GM18508 (cell line): ENCODE measurements at regions not wholly inside any gene's neighbourhood (a gene's known extent, or its start where the extent isn't known, plus 50 kb on each side); places are given as distances from the start of the nearest gene placed in this dataset.

Experiments
- ATAC-seq: cut with Tn5 transposase; IDR thresholded peaks from one replicate; pipeline ENCODE4 v1.9.1; 2021; ENCODE audit warnings: moderate number of reproducible peaks; ENCODE audit not compliant: insufficient read depth, unreplicated experiment

- ATAC-seq, result no peak
Observed at GRCh38 chr14:98947911-98948595, 323.9 kb downstream of the BCL11B start.

DNA sequence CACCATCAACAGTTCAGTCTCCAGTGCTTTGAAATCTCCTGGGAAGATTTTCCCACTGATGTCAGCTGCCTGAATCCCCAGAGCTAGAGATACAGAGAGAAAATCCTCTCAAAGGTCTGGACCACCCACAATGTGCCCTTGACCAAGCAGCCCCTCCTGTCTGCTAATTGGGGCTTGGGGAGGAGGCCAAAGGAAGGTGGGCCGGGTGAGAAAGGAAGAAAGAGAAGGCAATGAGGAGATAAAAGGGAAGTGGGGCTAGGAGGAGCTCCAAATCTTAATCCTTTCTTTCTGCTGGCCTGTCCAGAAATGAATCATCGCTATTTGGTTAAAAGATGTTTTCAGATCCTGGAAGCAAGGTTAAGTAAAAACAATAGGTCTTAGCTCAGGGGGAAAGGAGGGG, 322.9 kb downstream of the BCL11B start:
- no peak for ATAC-seq

- no peak for ATAC-seq
Observed at GRCh38 chr14:98949481-98950135, 322.4 kb downstream of the BCL11B start.

GRCh38 chr14:98950353-98950895, 321.6 kb downstream of the BCL11B start:
- no peak for ATAC-seq

DNA sequence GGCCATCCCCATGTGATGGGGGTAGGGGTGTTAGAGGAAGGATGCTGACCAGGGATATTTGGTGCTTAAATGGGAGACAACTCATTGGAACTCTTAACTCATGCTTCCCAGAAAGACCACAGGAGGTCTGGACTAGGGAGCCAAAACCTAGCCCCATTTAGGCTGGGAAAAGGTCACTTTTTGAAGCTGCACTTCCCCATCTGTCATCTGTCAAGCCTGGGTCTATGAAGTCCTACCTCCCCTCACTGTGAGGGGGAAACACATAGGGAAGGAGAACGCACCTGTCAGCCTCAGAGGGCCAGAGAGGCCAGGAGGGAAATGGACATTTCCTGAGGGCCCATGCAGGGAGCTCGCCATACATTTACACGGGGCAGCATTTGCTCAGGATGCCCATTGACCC, 321.0 kb downstream of the BCL11B start:
- no peak for ATAC-seq

GRCh38 chr14:98951521-98952152, 320.4 kb downstream of the BCL11B start:
- ATAC-seq, result no peak

- ATAC-seq, result no peak
Observed at GRCh38 chr14:98952593-98953350, 319.2 kb downstream of the BCL11B start.

- ATAC-seq, result no peak
Observed at GRCh38 chr14:98953551-98954348, 318.2 kb downstream of the BCL11B start.

DNA sequence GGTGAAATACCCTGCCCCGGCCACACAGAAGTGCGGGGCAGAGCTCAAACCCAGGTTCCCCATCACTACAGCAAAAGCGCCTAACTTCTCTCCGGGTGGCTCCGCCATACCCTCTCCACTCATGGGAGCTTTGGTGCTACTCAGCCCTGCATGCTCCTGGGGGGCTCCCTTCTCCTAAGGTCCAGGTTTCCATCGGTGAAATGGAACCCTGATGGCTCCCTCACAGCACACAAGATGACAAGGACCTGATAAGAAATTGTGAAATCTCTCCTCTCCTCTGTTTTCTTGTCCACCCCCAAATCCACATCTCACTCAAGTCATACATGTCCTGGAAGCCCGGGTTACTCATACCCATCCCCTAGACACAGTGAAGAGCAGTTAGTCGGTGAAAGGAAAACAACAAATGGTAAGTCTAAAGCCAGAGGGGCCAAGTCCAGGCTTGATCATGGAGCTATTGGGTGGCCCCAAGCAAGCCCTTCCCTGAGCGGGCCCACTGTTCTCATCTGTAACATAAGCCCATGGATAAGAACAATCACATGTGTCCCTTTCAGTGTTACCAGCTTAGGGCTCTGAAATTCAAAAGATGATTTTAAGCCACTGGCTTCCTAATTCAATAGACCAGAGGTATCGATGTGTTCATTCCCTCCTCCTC, 317.5 kb downstream of the BCL11B start:
- no peak for ATAC-seq

- no peak for ATAC-seq
Observed at GRCh38 chr14:98955036-98955740, 316.8 kb downstream of the BCL11B start.

DNA sequence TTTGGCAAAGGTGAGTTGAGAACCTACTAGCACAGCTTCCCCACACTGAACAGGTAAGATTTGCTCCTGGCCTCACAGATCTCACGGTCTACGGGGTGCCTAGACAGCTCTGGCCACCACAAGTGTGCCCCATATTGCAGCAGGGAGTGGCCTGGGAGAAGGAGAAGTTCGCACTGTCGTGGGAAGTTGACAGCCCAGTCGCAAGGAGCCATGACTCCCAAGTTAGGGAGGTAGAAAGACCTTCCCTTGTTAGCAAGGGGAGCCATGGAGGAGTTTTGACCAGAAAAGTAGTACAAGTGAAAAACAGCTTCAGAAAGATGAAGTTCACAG, 316.3 kb downstream of the BCL11B start:
- no peak for ATAC-seq

DNA sequence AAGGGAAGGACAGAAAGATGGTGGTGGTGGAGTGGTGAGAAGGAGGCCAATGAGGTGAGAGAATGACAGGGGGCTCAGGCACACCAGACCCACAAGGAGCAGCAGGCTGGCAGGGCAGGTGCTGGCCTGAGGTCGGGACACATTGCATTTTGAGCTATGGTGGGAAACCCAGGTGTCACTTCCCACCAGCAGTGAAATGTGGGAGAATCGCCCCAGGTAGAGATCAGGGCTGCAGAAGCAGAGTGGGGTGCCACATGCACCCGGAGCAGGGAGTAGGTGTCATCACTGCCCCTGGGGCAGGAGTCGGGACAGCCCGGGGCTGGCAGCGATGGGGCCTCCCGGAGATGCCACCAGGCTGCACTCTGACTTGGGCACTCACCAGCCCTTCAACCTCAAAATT, 315.8 kb downstream of the BCL11B start:
- no peak for ATAC-seq

DNA sequence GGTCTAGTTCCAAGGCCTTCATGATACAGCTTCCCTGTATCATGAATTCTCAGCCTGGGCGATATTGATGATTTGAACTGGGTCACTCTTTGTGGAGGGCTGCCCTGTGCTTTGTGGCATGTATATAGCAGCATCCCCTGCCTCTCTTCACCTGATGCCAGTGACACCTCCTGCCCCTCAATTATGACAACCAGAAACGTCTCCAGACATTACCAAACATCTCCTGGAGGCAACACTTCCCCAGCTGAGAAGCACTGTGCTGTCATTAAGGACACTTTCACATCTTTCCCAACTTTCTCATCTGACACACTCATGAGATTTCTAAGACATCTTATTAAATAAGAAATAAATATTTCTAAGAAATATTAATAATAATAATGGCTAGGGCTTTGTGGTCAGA, 315.3 kb downstream of the BCL11B start:
- ATAC-seq, result no peak

DNA sequence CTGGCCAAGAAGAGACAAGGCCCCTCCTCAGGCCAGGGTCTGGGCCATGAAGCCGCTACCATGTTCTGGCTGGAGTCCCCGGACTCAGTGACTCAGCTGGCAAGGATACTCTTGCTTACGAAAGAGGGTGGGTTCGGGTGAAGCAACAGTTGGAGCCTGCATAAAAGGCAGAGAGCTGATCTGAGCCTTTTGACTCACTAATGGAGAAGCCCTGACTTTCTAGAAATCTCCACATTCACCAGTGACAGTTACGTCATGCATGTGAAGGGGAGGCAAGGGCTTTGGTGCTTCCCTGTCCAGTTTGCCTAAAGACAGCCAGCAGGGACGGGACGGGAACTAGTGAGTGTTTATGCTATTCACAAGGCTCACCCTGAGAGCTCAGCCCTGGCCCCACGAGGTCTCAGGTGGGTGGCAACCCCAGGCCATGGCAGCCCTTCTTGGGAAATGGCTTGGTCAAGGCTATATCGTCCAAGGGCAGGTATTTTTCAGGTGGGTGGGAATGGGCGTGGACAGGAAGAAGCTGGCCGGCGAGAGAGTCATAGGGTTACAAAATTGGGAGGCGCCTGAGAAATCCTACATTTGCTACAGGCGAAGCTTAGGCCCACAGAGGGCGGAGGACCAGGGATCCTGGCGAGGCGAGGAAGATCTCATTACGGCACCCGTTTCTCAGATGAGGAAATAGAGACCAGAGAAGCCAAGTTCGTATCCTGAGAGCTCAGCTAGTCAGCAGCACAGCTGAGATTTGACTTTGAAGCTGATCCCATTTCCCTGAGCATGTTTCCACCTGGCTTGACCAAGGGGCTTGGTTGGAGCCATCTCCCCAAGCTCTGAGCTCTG, 314.6 kb downstream of the BCL11B start:
- ATAC-seq, result no peak

DNA sequence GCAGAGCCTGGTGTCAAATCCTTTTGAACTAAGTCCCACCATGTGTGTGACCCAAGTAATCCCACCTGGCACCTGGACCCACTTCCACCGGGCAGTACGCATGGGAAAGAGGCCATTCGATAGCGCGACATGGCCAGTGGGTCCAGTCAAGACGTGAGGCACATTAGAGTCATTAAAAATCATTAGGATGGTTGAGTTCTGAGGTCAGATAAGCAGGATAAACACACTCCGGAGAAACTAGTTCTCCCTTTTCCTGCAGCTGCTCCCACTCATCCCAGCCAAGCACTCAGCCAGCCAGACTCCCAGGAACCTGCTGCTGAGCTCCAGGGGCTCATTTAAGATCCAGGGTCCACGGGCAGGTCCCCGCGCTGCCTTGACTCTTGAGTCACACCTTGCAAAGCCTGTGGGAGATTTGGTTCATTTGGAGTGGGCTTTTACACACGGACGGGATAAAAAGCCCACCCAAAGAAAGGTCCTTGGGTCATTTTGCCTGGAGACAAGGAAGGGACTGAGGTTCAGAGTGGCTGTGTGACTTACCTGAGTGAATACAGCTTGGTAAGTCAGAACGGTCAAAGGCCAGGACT, 313.9 kb downstream of the BCL11B start:
- no peak for ATAC-seq

DNA sequence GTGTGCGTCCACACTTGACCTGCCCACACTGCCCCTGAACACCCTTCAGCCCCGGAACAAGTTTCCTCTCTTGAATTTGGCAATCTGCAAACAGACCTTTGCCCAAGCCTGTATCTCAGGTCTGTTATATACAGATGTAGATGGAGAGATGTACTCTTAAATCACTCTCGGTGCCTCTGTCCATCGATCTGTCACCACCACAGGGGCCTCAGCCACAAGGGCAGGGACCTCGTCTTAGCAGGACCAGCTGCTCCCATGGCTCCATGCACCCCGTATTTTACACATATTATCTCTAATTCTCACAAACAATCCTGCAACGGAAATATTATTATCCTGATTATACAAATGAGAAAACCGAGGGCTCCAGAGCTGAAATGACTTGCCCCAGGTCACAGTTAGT, 313.4 kb downstream of the BCL11B start:
- no peak for ATAC-seq

- ATAC-seq, result no peak
Observed at GRCh38 chr14:98959410-98959809, 312.6 kb downstream of the BCL11B start.
